KBM-7 (cell line): ENCODE measurements at regions not wholly inside any gene's neighbourhood (a gene's known extent, or its start where the extent isn't known, plus 50 kb on each side); places are given as distances from the start of the nearest gene placed in this dataset.
"Not testable (repeated sequence)": the region's sequence is repeated elsewhere in the genome, so short reads cannot be mapped to it uniquely, and the experiment has no call there.

Source experiments
- DNase-seq: peaks from one replicate; pipeline ENCODE4 v3.0.0-alpha.2; 2015
- in situ Hi-C: fragments of 300-500 bp; cut with MboI; formaldehyde crosslinking; loops from 2 replicates; pipeline ENCODE4 v1.14.3; 2020; ENCODE audit warnings: low sequenced_read_pairs, low pct_unique_long_range_greater_than_20kb, mixed read lengths

DNA sequence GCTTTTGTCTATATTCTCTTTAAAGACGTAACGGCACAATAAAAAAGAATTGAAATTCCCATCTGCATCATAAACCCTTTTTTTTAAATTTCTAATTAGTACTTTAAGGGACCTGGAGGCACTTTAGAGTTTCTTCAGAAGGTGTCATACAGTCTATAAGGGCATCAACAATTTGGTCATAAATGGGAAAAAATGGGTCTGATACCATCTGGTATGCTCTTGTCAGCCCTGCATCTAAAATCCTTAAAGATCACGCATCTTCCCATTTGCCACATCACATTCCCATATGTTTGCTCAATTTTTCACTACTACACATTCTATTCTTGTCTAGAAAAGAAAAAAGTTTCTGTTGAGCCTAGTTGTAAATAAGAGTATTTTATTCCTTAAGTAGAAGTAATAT lies 53.8 kb downstream of the COX7C start:
- in situ Hi-C loops, result no loop called here

DNA sequence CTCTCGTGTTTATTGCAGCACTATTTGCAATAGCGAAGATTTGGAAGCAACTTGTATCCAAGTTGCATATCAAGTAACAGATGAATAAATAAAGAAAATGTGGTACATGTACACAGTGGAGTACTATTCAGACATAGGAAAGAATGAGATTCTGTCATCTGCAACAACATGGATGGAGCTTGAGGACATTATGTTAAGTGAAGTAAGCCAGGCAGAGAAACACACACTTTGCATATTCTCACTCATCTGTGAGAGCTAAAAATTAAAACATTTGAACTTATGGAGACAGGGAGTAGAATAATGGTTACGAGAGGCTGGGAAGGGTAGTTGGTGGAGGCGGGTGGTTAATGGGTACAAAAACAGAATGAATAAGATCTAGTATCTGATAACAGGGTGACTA lies 56.3 kb downstream of the COX7C start:
- no peak for DNase-seq
- in situ Hi-C loops, result no loop called here

More for the DNA sequence above, 53.8 kb downstream of the COX7C start:
- DNase-seq, result no peak

DNA sequence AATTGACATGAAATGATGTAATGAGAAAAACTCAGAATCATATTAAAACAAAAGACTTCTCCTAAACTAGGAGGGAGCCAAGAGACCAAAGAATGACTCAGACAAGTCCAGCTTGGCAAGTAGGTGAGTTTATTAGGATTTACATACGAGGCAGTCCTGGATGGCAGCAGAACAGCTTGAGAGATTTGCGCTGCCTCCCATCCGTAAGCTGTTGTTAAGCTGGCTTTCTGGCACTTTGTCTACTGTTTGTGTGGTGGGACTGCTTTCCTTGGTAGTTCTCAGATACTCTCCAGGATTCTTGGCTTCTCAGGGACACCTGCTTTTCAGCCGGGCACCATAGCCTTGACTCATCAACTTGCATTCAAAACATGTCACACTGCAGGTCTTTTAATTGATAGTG lies 57.6 kb downstream of the COX7C start:
- in situ Hi-C loops, result no loop called here
- DNase-seq, result no peak

DNA sequence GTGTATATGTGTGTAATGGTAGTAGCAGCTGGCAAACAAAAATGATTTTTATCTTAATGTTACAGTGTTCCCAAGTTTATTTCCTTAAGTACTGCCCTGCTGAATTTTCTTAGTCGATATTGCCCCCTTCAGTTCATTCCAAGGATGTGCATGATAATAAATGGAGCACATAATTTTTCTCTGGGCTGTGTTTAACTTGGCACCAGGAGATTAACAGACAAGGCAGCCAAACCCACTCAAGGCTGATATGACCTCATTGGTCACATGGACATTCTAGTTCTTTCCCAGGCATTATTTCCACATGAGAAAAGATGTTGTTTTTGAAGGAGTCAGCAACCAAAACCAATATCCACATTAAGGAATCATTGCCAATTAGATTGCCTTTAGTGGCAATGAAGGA lies 61.8 kb downstream of the COX7C start:
- DNase-seq, result peak; percentile 62
- in situ Hi-C loops, result no loop called here

DNA sequence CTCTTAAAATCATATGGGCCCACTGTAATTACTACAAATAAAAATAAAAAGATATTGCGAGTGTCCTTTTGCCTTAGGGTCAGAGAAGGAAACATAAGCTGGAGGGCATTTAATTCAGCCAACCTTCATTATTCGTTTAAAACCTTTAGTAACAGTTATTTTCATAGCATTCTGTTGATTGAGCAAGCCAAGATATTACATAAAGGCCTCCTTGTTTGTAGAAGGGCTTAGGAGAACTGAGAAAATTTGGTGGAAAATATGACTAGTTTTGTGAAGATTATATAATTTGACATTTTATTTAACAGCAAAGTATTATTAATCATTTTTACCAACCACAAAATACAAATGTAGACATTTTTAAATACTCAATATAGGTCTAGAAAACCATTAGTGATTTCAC lies 62.2 kb downstream of the COX7C start:
- in situ Hi-C loops, result no loop called here
- DNase-seq, result no peak

DNA sequence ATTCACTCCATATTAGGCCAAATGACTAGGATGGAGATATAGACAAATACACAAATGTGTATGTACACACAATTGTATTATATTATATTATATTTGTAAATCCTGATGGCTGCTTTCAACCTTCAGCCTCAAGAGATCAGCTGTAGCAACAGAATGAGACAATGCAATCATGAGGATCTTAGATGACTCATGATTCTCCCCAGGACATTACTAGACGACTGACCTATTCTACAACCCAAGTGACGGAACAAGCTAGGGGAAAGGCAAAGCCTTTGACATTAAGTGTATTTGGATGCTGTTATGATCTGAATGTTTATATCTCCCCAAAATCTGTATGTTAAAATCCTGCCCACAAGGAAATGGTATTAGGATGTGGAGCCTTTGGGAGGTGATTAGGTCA lies 66.5 kb downstream of the COX7C start:
- in situ Hi-C loops, result no loop called here
- no peak for DNase-seq

DNA sequence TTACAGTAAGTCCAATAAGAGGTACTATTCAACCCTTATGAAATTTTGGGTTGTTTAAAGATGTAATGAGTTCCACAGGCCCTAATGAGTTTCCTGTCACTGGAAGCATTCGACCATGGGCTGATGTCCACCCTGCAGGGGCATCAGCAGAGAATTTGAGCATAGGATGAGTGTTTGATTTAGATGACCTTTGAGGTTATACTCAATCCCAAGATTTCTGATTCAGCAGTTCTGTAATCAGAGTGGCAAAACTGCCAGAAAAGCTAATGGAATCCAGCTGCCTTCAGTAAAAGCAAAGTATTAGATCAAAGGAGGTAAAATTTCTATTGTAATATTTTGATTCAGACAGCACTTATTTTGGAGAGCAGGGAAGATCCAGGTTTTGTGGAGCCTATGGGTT lies 68.3 kb downstream of the COX7C start:
- in situ Hi-C loops, result no loop called here
- DNase-seq, result no peak

DNA sequence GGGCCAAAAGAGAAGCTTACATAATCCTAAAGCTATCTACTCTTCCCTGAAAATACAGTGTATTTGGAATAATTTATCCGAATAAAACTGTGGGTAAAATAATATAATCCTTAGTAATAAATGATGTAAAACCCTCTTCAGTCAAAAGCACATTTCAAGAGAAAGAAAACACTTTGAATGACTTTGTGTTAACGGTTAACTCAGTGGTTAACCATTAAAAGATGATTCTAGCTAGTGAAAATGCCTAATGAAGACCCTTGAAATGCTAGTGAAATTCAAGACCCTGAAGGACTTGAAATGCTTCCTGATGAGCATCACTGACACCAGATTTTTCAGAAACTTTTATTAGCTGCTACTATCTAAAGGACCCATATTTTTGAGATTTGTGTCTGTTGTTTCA lies 70.7 kb downstream of the COX7C start:
- in situ Hi-C loops, result no loop called here
- DNase-seq, result no peak

DNA sequence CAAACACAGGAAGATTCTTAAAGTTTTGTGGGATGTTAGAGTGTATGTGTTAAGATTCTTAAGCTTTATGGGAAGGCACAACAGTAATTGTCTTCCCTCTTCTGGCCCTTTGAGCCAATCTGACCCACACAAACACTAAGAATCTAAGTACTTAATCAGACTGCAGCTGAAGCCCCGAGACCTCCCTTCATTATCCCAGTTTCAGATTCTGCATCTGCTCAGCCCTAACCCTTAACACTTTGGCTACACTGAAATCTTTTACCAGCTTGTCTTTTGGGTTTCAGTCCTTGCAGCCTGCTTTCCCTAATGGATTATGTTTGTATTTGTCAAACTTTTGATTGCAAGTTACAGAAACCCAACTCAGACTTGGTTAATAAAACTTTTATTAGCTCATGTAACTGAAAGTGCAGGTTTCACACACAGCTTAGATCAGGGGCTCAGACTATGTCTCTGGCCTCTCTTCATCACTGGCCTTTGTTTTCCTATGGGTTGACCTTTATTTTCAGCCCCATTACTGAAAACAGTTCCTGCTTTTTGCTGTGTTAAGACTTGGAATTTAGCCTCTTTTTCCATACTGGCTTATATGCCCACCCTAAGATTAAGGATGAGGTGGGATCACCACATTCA lies 71.5 kb downstream of the COX7C start:
- in situ Hi-C loops, result no loop called here
- DNase-seq, result no peak

DNA sequence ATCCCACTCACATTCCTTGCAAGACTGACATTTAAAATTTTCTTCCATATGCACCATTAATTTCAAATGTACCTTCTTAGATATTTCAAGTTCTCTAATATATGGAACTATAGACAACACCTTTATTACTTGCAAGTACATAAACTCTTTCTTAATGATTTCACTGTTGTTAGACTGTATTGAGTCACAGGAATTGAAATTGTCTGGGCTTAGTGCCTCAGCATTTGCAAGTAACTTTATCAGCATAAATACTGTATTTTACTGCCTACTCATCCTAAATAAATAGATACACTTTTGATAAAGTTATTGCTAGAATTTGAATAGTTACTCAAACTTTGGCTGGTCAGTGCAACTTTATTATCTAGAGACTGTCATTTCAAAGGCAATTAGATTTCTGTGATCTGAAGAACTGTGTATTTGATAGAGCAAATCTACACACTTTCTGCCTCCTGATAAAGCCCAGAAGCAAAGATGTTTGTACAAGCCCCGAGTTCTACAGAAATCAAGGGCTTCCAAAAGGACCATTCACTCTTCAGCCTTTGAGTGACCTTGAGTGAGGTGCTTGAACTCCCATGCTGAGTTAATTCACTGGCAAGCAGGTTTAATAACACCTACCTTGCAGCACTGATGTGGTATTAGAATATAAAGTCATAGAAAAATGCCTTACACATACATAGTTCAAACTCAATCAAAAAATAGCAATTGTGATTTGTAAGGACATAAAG lies 91.6 kb downstream of the COX7C start:
- in situ Hi-C loops, result no loop called here
- no peak for DNase-seq

DNA sequence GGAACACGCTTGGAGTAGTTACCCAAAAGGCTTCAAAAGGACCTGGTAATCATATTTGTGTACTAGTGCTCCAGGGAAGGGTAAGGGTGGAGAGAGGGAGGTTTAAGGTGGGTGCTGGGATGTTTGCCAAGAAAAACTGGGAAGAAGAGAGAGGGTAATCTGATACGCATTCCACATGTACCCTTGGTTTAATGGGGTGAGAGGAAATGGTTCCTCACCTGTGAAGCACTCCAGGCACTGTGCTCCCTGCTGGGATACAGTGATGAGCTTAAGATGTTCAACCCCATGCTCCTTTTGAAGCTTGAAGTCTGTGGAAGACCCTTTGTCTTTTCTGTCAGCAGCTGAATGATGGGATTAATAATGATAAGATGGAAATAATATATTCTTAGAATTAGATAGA lies 98.4 kb downstream of the COX7C start:
- DNase-seq, result no peak
- in situ Hi-C loops, result no loop called here

DNA sequence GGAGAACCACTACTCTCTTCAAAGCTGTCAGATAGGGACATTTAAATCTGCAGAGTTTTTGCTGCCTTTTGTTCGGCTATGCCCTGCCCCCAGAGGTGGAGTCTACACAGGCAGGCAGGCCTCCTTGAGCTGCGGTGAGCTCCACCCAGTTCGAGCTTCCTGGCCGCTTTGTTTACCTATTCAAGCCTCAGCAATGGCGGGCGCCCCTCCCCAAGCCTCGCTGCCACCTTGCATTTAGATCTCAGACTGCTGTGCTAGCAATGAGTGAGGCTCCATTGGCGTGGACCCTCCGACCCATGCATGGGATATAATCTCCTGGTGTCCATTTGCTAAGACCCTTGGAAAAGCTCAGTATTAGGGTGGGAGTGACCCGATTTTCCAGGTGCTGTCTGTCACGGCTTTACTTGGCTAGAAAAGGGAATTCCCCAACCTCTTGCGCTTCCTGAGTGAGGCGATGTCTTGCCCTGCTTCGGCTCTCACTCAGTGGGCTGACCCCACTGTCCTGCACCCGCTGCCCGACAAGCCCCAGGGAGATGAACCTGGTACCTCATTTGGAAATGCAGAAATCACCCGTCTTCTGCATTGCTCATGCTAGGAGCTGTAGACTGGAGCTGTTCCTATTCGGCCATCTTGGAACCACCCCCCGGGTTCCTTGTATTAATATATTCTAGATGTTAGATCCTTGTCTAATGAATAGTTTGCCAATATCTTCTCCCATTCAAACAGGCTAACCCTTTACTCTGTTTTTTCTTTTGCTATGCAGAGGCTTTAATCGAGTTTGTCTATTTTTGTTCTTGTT lies 113.8 kb downstream of the COX7C start:
- DNase-seq, in situ Hi-C loops: not testable (repeated sequence)

DNA sequence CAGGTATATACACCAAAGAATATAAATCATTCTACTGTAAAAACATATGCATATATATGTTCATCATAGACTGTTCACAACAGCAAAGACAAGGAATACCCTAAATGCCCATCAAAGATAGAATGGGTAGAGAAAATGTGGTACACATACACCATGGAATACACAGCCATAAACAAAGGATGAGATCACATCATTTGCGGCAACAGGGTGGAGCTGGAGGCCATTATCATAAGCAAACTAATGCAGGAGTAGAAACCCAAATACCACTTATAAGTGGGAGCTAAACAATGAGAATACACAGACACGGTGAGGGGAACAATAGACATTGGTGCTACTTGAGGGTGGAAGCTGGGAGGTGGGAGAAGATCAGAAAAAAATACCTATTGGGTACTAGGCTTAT lies 117.6 kb downstream of the COX7C start:
- DNase-seq, result no peak
- in situ Hi-C loops, result no loop called here

DNA sequence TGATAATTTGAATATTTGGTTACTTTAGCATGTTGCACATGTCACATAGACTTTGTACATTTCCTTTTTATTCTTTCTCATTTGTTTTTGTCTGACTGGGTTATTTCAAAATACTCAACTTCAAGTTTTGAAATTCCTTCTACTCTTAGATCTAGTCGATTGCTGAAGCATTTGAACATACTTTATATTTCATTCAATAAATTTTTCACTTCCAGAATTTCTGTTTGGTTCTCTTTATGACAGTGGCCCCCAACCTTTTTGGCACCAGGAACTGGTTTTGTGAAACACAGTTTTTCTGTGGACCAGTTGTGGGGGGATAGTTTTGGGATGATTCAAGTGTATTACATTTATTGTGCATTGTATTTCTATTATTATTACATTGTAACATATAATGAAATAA lies 119.8 kb downstream of the COX7C start:
- DNase-seq, result no peak
- in situ Hi-C loops, result no loop called here

DNA sequence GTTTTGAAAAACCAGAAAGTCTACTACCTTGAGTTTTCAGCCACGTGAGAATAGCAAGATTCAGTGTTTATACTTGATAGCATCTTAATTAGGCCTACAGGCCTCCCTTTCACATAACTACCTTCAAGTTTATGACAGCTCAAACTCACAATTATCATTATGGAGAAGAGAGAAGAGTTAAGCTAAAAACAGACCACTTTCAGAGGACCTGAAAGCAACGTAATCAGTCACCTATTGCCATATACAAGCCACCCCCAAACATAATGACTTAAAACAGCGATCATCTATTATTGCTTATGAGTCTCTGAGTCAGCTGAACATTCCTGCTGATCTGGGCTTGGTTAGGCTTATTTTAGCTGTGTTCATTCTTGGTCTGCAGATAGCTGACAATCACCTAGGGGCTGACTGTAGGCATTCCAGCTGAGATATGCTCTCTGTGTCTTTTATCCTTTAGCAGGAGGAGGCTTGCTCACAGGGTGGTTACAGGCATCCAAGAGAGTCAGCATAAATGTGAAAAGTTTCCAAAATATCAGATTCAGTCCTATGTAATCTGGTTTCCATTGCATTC lies 130.9 kb downstream of the COX7C start:
- in situ Hi-C loops, result no loop called here
- no peak for DNase-seq

DNA sequence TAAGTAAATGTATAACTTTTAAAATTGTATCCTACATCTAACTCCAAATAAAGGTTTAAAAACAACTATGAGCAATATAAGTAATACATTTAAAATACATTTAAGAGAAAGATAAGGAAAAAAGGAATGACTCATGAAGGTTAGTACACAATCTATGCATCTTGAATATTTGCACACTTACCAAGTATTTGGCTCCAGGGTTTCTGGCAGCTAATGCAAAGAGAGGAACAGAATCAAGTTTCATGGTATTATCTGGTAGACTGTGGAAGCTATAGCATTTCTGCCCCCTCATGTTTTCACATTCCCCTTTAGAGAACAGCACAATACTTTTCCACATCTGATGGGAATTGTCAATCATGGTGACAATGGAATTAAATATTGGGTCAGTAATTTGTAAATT lies 132.1 kb downstream of the COX7C start:
- in situ Hi-C loops, result no loop called here
- DNase-seq, result no peak

DNA sequence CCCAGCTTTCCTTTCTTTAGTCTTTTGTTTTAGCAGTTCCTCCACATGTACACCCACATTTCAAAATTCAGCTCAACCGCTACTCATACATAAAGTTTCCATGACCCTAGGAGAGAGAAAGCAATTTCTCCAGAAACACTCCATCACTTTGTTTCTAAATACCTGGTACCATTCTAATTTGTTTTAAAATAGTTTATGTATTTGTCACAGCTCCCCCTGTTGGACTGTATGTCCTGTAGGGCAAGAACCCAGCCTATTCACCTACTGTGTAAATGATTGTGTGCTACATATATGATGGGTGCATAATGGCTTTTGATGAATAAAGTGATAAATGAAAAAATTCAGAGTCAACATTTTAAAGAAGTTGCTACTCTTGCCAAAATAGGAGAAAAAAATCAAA lies 139.1 kb downstream of the COX7C start:
- DNase-seq, result no peak
- in situ Hi-C loops, result no loop called here

DNA sequence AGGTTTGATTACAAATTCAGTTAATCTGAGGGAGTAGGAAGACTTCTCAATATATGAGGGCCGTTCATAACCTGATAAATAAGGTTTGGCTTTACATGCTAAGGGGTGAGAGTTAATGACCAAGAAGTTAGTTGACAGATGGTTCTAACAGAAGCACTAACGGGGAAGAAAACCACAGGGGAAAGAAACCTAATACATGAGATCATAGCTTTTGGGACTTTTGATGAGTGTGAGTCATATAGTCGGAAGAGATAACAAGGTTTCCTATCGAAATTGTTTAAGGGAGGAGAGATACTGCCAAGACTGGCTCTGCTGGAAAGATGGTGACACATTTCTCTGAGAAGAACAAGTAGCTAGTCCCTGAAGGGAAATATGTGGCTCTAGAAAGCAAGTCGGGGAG lies 140.1 kb downstream of the COX7C start:
- no peak for DNase-seq
- in situ Hi-C loops, result no loop called here

DNA sequence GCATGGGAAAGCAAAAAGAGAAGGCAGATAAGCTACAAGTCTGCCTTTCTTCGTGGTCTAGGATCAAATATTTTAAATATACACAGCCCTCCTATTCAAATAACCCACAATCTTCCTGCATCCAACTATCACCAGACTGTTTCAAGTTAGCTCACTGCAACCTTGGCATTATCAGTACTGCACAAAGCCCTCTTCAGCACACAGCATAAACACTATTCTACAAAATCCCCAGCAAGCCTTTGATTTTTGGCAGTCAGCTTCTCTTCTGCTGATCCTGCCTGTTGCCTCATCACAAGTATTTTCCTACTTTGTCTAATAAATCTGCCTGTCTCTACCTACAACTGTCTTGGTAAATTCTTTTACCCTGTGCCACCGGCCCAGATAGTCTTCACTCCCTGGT lies 142.9 kb downstream of the COX7C start:
- no peak for DNase-seq
- in situ Hi-C loops, result no loop called here

DNA sequence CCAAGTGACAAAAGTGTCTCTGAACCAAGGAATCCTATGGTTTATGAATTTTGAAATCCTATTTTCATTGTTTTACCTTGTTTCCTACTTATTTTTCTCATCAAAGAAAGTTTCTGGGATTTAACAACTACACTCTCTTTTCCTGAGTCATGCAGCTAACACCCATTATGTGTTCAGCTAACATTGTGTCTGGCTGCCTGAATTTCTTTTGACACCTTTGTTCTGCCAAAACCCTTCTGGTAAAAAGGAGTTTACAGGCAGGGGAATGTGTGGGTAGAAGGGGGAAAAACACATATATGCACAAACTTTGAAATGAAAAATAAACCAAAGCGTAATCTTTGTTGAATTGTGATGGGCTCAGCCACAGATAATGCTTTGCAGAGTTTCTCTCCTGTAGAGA lies 146.2 kb downstream of the COX7C start:
- in situ Hi-C loops, result no loop called here
- no peak for DNase-seq
